OCI-LY1 (cell line): ENCODE measurements at regions not wholly inside any gene's neighbourhood (a gene's known extent, or its start where the extent isn't known, plus 50 kb on each side); places are given as distances from the start of the nearest gene placed in this dataset.

Experiments
- H2AFZ ChIP-seq: fragments of 200-600 bp; sonication (generic), shearing (Covaris generic); 2 replicates; pipeline ENCODE4 v1.6.0; 2014; ENCODE audit warnings: antibody characterized with exemption, mild to moderate bottlenecking, low read length
- H3F3A ChIP-seq: fragments of 200-600 bp; sonication (generic), shearing (Covaris generic); 2 replicates; pipeline ENCODE4 v1.6.0; 2014; ENCODE audit warnings: mild to moderate bottlenecking, antibody characterized with exemption, low read length, moderate library complexity; ENCODE audit not compliant: insufficient read depth
- H3K27ac ChIP-seq: fragments of 200-600 bp; sonication (generic); 2 replicates; pipeline ENCODE4 v1.5.1; 2014; ENCODE audit warnings: low read length, mixed run types, mild to moderate bottlenecking, low read depth; ENCODE audit not compliant: poor library complexity, severe bottlenecking
- H3K27me3 ChIP-seq: fragments of 200-600 bp; sonication (generic); 2 replicates; pipeline ENCODE4 v1.6.0; 2014; ENCODE audit warnings: antibody characterized with exemption, mild to moderate bottlenecking, low read length, moderate library complexity; ENCODE audit not compliant: insufficient read depth
- H3K36me3 ChIP-seq: fragments of 200-600 bp; sonication (generic); 2 replicates; pipeline ENCODE4 v1.6.1; 2014; ENCODE audit warnings: mild to moderate bottlenecking, antibody characterized with exemption, low read length, moderate library complexity, mixed read lengths; ENCODE audit not compliant: insufficient read depth
- H3K4me1 ChIP-seq: fragments of 200-600 bp; sonication (generic); 2 replicates; pipeline ENCODE4 v1.5.1; 2014; ENCODE audit warnings: mild to moderate bottlenecking, low read length, moderate library complexity; ENCODE audit not compliant: insufficient read depth, severe bottlenecking
- H3K4me2 ChIP-seq: fragments of 200-600 bp; sonication (generic), shearing (Covaris generic); 2 replicates; pipeline ENCODE4 v1.6.1; 2014; ENCODE audit warnings: low read length
- H3K4me3 ChIP-seq: fragments of 200-600 bp; sonication (generic); 2 replicates; pipeline ENCODE4 v1.5.1; 2014; ENCODE audit warnings: low read length, low read depth, mild to moderate bottlenecking, mixed read lengths; ENCODE audit not compliant: poor library complexity, severe bottlenecking
- H3K79me2 ChIP-seq: fragments of 200-600 bp; shearing (Covaris generic); 2 replicates; pipeline ENCODE4 v1.6.1; 2016; ENCODE audit warnings: mixed run types, low read length, mixed read lengths; ENCODE audit not compliant: insufficient read depth
- H3K9ac ChIP-seq: fragments of 200-600 bp; sonication (generic), shearing (Covaris generic); 2 replicates; pipeline ENCODE4 v1.6.1; 2014; ENCODE audit warnings: mild to moderate bottlenecking, low read length, mixed read lengths
- H3K9me2 ChIP-seq: fragments of 200-600 bp; sonication (generic), shearing (Covaris generic); 2 replicates; pipeline ENCODE4 v1.6.1; 2014; ENCODE audit warnings: low read depth, mild to moderate bottlenecking, low read length, mixed read lengths
- H3K9me3 ChIP-seq: fragments of 200-600 bp; shearing (Covaris generic); 2 replicates; pipeline ENCODE4 v1.6.1; 2014; ENCODE audit warnings: low read length, mixed read lengths
- H4K20me1 ChIP-seq: fragments of 200-600 bp; sonication (generic), shearing (Covaris generic); 2 replicates; pipeline ENCODE4 v1.6.0; 2016; ENCODE audit warnings: mild to moderate bottlenecking, low read length; ENCODE audit not compliant: insufficient read depth
- EZH2 ChIP-seq: fragments of 200-600 bp; sonication (generic), shearing (Covaris generic); IDR thresholded peaks from 2 replicates; pipeline ENCODE4 v1.8.0; 2017; ENCODE audit warnings: borderline replicate concordance, mixed run types, mild to moderate bottlenecking, antibody characterized with exemption, low read length, moderate library complexity, mixed read lengths
- TF ChIP-seq, protein P1 (sequence below): fragments of 200-600 bp; sonication (generic), shearing (Covaris generic); IDR thresholded peaks from 2 replicates; pipeline ENCODE4 v1.5.1; 2017; ENCODE audit warnings: mild to moderate bottlenecking, antibody characterized with exemption, low read length, moderate library complexity, mixed read lengths

DNA sequence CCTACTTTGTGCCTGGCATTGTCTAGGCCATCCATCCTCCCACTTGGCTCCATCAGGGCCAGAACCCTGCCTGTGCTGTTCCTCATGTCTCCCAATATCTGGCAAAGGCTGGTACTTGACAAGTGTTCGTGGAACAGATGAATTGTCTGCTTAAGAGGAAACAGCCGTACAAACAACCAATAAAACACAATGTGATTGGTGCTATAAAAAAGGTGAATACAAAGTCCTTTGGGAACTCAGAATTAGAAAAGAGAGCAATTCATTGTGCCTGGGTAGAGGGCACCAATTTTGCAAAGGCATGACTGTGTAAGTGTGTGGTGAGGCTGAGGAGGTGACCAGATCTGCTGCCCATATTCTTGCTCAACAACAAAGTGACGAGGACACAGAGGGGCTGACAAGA, 164.5 kb upstream of the PPP2R3A start:
- H3F3A ChIP-seq, result no peaks in the 10 kb centered on the region
- H3K9me3 ChIP-seq, result no peaks in the 10 kb centered on the region
- H3K9me2 ChIP-seq, result no peaks in the 10 kb centered on the region

DNA sequence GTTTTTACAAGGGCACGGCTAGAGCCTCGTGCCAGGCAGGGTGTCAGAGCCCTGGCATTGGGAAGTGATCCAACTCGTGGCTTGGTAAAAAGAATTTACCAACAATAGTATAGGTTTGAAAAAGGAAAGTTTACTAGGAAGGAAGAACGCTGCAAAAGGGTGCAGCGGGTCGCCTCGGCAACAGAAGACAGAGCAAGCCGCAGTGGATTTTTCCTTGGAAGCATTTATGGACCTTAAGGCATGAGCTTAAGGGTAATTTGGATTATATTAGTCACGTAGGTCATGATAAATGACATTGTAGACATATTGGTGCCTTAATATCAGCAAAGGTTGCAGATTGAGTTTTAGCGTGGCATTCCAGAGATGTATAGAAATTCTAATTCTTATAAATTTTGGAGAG, 163.4 kb upstream of the PPP2R3A start:
- H3K9me2 ChIP-seq, result no peaks in the 10 kb centered on the region
- no peaks in the 10 kb centered on the region for H4K20me1 ChIP-seq
- H3K4me2 ChIP-seq, result no peak overlapping the region

More for the DNA sequence above, 164.5 kb upstream of the PPP2R3A start:
- Histone ChIP-seq H3K27me3 (no peaks in the 10 kb centered on the region), H3K79me2 (no peaks in the 10 kb centered on the region), H3K27ac (no peak overlapping the region), H2AFZ (no peak overlapping the region), H4K20me1 (no peaks in the 10 kb centered on the region), H3K4me1 (no peaks in the 10 kb centered on the region), H3K36me3 (no peaks in the 10 kb centered on the region), H3K4me2 (no peak overlapping the region), H3K9ac (no peak overlapping the region), H3K4me3 (no peak overlapping the region)
- TF ChIP-seq EZH2, result no peak
- TF ChIP-seq, protein P1, sequence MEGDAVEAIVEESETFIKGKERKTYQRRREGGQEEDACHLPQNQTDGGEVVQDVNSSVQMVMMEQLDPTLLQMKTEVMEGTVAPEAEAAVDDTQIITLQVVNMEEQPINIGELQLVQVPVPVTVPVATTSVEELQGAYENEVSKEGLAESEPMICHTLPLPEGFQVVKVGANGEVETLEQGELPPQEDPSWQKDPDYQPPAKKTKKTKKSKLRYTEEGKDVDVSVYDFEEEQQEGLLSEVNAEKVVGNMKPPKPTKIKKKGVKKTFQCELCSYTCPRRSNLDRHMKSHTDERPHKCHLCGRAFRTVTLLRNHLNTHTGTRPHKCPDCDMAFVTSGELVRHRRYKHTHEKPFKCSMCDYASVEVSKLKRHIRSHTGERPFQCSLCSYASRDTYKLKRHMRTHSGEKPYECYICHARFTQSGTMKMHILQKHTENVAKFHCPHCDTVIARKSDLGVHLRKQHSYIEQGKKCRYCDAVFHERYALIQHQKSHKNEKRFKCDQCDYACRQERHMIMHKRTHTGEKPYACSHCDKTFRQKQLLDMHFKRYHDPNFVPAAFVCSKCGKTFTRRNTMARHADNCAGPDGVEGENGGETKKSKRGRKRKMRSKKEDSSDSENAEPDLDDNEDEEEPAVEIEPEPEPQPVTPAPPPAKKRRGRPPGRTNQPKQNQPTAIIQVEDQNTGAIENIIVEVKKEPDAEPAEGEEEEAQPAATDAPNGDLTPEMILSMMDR, result no peak

GRCh38 chr3:135803028-135803692, 162.4 kb upstream of the PPP2R3A start:
- H3F3A ChIP-seq, result no peaks in the 10 kb centered on the region
- no peak overlapping the region for H2AFZ ChIP-seq
- no peak overlapping the region for H3K9ac ChIP-seq
- no peak overlapping the region for H3K4me2 ChIP-seq
- H3K27ac ChIP-seq, result no peak overlapping the region
- no peaks in the 10 kb centered on the region for H4K20me1 ChIP-seq
- H3K4me1 ChIP-seq, result no peaks in the 10 kb centered on the region
- no peaks in the 10 kb centered on the region for H3K36me3 ChIP-seq
- H3K9me3 ChIP-seq, result no peaks in the 10 kb centered on the region
- TF ChIP-seq, protein P1, result no peak
- no peak for TF ChIP-seq EZH2
- no peaks in the 10 kb centered on the region for H3K9me2 ChIP-seq
- no peaks in the 10 kb centered on the region for H3K27me3 ChIP-seq
- H3K79me2 ChIP-seq, result no peaks in the 10 kb centered on the region
- H3K4me3 ChIP-seq, result no peak overlapping the region

More for the DNA sequence above, 163.4 kb upstream of the PPP2R3A start:
- Histone ChIP-seq H2AFZ (no peak overlapping the region), H3K27me3 (no peaks in the 10 kb centered on the region), H3K4me1 (no peaks in the 10 kb centered on the region), H3K9ac (no peak overlapping the region), H3K79me2 (no peaks in the 10 kb centered on the region), H3K9me3 (no peaks in the 10 kb centered on the region), H3K27ac (no peak overlapping the region), H3F3A (no peaks in the 10 kb centered on the region), H3K36me3 (no peaks in the 10 kb centered on the region), H3K4me3 (no peak overlapping the region)
- TF ChIP-seq, protein P1, result no peak
- no peak for TF ChIP-seq EZH2
